ENCODE measurements at regions not wholly inside any gene's neighbourhood (a gene's known extent, or its start where the extent isn't known, plus 50 kb on each side); places are given as distances from the start of the nearest gene placed in this dataset.

- TF ChIP-seq HCFC1 (IDR thresholded peaks at IDR 0.05; ENCODE audit: low read length) (no peak), HDAC6 (IDR thresholded peaks at IDR 0.05; ENCODE audit: unreplicated experiment) (no peak)
Measured at GRCh38 chr10:117884592-117884991, 162.1 kb downstream of the RAB11FIP2 start (continued).

DNA sequence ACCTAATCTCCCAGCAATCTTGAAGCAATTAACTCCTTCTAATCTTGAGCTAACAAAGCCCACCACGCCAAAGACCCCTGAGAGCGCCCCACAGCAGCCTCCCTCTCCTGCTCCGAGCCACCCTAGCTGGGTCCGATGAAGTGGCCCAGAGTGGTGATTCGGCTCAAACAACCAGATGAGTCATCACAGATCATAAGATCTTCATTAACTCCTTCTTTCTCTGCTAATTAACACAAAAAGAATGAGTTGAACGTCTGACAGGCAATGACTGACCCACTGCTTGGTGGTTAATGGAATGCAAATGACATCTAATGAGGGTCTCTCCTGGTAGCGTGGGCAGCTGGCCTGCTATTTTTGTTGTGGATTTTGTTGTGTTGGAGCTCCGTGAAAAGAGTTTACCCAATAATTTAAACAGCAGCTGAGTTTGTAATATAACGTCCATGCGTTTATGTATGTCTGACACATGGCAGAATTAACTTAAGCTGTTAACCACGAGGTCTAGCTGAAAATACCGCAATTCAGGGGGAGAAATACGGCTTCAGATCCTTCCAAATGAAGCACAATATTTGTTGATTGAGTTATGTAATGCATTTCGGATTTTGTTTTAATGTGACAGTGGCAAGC, 161.4 kb downstream of the RAB11FIP2 start:
- CTCF ChIA-PET, result interaction anchor here (0.8 kb wide), 1 partner anchor 674 kb away, joined by 3 read pairs; no protein-coding TSS in a partner anchor
- no peak for TF ChIP-seq MTA3 (IDR thresholded peaks at IDR 0.05; ENCODE audit: borderline replicate concordance, low read length)
- TF ChIP-seq, protein P1, sequence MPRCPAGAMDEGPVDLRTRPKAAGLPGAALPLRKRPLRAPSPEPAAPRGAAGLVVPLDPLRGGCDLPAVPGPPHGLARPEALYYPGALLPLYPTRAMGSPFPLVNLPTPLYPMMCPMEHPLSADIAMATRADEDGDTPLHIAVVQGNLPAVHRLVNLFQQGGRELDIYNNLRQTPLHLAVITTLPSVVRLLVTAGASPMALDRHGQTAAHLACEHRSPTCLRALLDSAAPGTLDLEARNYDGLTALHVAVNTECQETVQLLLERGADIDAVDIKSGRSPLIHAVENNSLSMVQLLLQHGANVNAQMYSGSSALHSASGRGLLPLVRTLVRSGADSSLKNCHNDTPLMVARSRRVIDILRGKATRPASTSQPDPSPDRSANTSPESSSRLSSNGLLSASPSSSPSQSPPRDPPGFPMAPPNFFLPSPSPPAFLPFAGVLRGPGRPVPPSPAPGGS (IDR thresholded peaks at IDR 0.05; ENCODE audit: borderline replicate concordance, insufficient read depth, low read depth, low read length, poor library complexity, severe bottlenecking), result no peak
- TF ChIP-seq MEF2B (IDR thresholded peaks at IDR 0.05; ENCODE audit: partially characterized antibody, poor library complexity, severe bottlenecking), result peak; percentile 31
- TF ChIP-seq ZBTB4 (CRISPR knock-in tag; IDR thresholded peaks at IDR 0.05), result no peak
- no peak for TF ChIP-seq ZNF384 (IDR thresholded peaks at IDR 0.05; ENCODE audit: borderline replicate concordance, low read depth, low read length)
- no peak for TF ChIP-seq NRF1 (conservative IDR thresholded peaks at IDR 0.05; ENCODE audit: low read depth, low read length)
- peak in 1 of 2 experiments; percentile 12; a peak in 1 of 4 replicates for TF ChIP-seq IKZF2 (IDR thresholded peaks at IDR 0.05)
- TF ChIP-seq MTA2 (IDR thresholded peaks at IDR 0.05; ENCODE audit: low read depth), result peak; percentile 98
- TF ChIP-seq EP300 (IDR thresholded peaks at IDR 0.05; ENCODE audit: borderline replicate concordance in 1 of 2, control insufficient read depth in 1 of 2, low read depth in 2 of 2, low read length in 2 of 2), result peak; percentile 40 to 45; a peak in 2 of 4 replicates
- peak; percentile 55 for TF ChIP-seq DPF2 (IDR thresholded peaks at IDR 0.05)
- TF ChIP-seq ZNF24 (IDR thresholded peaks at IDR 0.05), result no peak
- no peak for TF ChIP-seq NR2C2 (IDR thresholded peaks at IDR 0.05; ENCODE audit: borderline replicate concordance, control insufficient read depth, insufficient read length, low read depth)
- peak; percentile 61; the same call in 1 of the 2 replicates for TF ChIP-seq ATF7 (IDR thresholded peaks at IDR 0.05; ENCODE audit: low read depth)
- intact Hi-C loops (cut with micrococcal nuclease; ENCODE audit: unreplicated experiment) (no loop called here), in situ Hi-C loops (cut with MboI) (no loop called here)
- BruUV-seq (replicated peaks), result no TSS peak
- Histone ChIP-seq H3K4me3 (no peak overlapping the region), H3K4me2 (ENCODE audit: control insufficient read depth, insufficient read depth) (no peak overlapping the region), H4K20me1 (ENCODE audit: control insufficient read depth, insufficient read depth) (no peaks in the 10 kb centered on the region), H2AFZ (ENCODE audit: control insufficient read depth, low read depth, low read length) (no peak overlapping the region), H3K9ac (ENCODE audit: control insufficient read depth, insufficient read depth, low read length) (no peak overlapping the region), H3K36me3 (ENCODE audit: control insufficient read depth in 2 of 2, insufficient read depth in 2 of 2, low read length in 1 of 2) (no peaks in the 10 kb centered on the region), H3K79me2 (ENCODE audit: control insufficient read depth, insufficient read depth, low read length) (no peaks in the 10 kb centered on the region), H3K27ac (ENCODE audit: control insufficient read depth, insufficient read depth) (no peak overlapping the region), H3K4me1 (ENCODE audit: control insufficient read depth, insufficient read depth, low read length) (no peaks in the 10 kb centered on the region), H3K9me3 (replicated peaks; ENCODE audit: control insufficient read depth, insufficient read depth, low read length) (no peaks in the 10 kb centered on the region), H3K27me3 (replicated peaks in 1 of 2; ENCODE audit: control insufficient read depth in 2 of 2, insufficient read depth in 2 of 2, low read length in 1 of 2) (no peaks in the 10 kb centered on the region; a peak in 2 of 4 replicates)
- no peak for DNase-seq (ENCODE audit: low read depth, low spot score)
- no peak for ATAC-seq
- SMC1A ChIA-PET (ENCODE audit: uncharacterized antibody, unreplicated experiment), result interaction anchor here (0.6 to 0.7 kb wide), 2 partner anchors 9 to 34 kb away, joined by 3 read pairs; no protein-coding TSS in a partner anchor
- FAIRE-seq, result no peak
- WGBS (ENCODE audit: insufficient coverage, insufficient replicate concordance, low lambda C conversion rate, missing lambda C conversion rate), result 23% methylated on average over 14 of the region's 14 CpGs
- RAD21 ChIA-PET (ENCODE audit: unreplicated experiment), result no interaction called here
- POLR2A ChIA-PET, result no interaction called here

All from GM12878 (cell line).